ENCODE measurements at regions not wholly inside any gene's neighbourhood (a gene's known extent, or its start where the extent isn't known, plus 50 kb on each side); places are given as distances from the start of the nearest gene placed in this dataset.
"Not testable (repeated sequence)": the region's sequence is repeated elsewhere in the genome, so short reads cannot be mapped to it uniquely, and the experiment has no call there.

DNA sequence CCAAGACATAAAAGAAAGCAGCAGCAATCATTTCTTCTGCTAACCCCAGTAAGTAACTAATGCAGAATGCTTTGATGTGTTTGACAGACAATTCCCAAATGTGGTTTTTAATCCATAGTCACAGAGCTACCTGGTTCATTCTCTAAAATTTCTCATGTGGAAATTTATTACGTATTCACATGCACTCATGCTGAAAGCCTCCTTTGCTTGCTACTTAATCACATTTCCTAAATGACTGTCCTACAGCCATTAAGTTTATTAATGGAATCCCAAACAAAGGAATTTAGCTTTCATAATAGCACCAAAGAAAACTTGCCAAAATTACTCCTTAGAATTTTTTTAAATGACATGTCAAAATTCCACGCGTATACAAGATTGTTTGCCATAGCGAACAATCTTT lies 68.6 kb upstream of the MCHR2 start:
- Mint-ChIP-seq H3K27ac (no peak overlapping the region), H3K36me3 (ENCODE audit: low read depth) (no peaks in the 10 kb centered on the region), H3K27me3 (ENCODE audit: low read depth) (no peaks in the 10 kb centered on the region), H3K9me3 (no peaks in the 10 kb centered on the region), H3K4me1 (ENCODE audit: low read depth) (no peaks in the 10 kb centered on the region), H3K4me3 (no peak overlapping the region)

DNA sequence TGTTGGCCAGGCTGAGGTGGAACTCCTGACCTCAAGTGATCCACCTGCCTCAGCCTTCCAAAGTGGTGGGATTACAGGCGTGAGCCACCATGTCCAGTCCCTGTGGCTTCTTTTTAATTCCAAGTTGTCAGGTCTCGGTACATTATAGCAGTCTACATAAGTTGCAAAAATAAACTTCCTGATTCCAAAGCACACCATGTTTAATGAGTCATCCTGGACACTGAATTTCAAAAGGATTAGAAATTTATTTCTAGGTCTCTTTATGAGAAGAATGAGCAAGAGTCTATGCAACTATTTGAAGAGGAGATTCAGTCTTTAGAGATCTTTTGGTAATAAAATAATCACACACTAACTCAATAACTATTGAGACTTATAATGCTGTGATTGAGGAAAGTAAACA lies 63.9 kb upstream of the MCHR2 start:
- Mint-ChIP-seq H3K4me3 (no peak overlapping the region), H3K36me3 (ENCODE audit: low read depth) (no peaks in the 10 kb centered on the region), H3K27ac (no peak overlapping the region), H3K27me3 (ENCODE audit: low read depth) (no peaks in the 10 kb centered on the region), H3K9me3 (no peaks in the 10 kb centered on the region), H3K4me1 (ENCODE audit: low read depth) (no peaks in the 10 kb centered on the region)

DNA sequence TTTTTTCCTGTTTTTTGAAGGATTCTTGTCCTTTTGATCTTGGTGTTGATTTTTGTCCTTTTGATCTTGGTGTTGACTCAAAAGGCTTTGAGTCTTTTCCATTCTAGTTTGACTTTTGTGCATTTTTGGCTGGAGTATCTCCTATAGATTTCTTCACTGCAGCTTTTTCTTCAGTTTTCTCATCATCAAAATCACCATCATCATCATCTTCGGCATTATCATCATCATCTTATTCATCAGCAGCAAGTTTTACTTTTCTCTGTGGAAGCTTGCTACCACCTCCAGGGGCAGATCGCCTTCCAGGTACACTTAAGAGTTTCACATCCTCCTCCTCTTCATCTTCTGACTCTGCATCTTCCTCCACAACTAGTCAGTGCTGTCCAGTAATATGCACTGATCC lies 56.5 kb upstream of the MCHR2 start:
- H3K27ac Mint-ChIP-seq: no peak overlapping the region
- H3K9me3 Mint-ChIP-seq: no peaks in the 10 kb centered on the region
- no peaks in the 10 kb centered on the region for H3K36me3 Mint-ChIP-seq (ENCODE audit: low read depth)
- no peak overlapping the region for H3K4me3 Mint-ChIP-seq
- no peaks in the 10 kb centered on the region for H3K4me1 Mint-ChIP-seq (ENCODE audit: low read depth)
- no peaks in the 10 kb centered on the region for H3K27me3 Mint-ChIP-seq (ENCODE audit: low read depth)

DNA sequence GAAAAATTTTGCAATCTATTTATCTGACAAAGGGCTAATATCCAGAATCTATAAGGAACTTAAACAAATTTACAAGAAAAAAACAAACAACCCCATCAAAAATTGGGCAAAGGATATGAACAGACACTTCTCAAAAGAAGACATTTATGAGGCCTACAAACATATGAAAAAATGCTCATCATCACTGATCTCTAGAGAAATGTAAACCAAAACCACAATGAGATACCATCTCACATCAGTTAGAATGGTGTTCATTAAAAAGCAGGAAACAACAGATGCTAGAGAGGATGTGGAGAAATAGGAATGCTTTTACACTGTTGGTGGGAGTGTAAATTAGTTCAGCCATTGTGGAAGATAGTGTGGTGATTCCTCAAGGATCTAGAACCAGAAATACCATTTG lies 49.9 kb upstream of the MCHR2 start:
- H3K27ac Mint-ChIP-seq; H3K4me1 Mint-ChIP-seq (ENCODE audit: low read depth); H3K27me3 Mint-ChIP-seq (ENCODE audit: low read depth); H3K36me3 Mint-ChIP-seq (ENCODE audit: low read depth); H3K4me3 Mint-ChIP-seq; H3K9me3 Mint-ChIP-seq: not testable (repeated sequence)

All from T-helper 1 cell treated with Interleukin-12 subunit alpha and Interleukin-12 subunit beta and Interleukin-4 antibody, amounts not matched to agents 30 μg/mL and 1 μg/mL, for 36 hours (primary cell).